B cell (primary cell): ENCODE measurements at regions not wholly inside any gene's neighbourhood (a gene's known extent, or its start where the extent isn't known, plus 50 kb on each side); places are given as distances from the start of the nearest gene placed in this dataset.

ENCODE experiments used
- ATAC-seq: fragments of 200-7000 bp; cut with Tn5 transposase; one replicate; pipeline ENCODE4 v1.10.0; 2021; ENCODE audit warnings: low read depth, mild to moderate bottlenecking, moderate number of reproducible peaks, moderate library complexity
- CTCF ChIA-PET: fragments of 350-600 bp; sonication (Branson Sonifier 250); formaldehyde crosslinking; loops from one replicate; lab custom pipeline; 2021; ENCODE audit warnings: antibody characterized with exemption, inconsistent platforms; lab: Charles Lee
- POLR2A ChIA-PET: fragments of 350-600 bp; sonication (Branson Sonifier 250); formaldehyde crosslinking; loops from one replicate; lab custom pipeline; 2021; ENCODE audit warnings: antibody characterized with exemption; lab: Charles Lee
- DNase-seq: peaks from one replicate; pipeline ENCODE4 v3.0.0; 2013
- H2AFZ ChIP-seq: 2 replicates; pipeline ENCODE4 v1.6.1; 2012; ENCODE audit warnings: mild to moderate bottlenecking, low read depth, low read length; ENCODE audit not compliant: insufficient read depth, poor library complexity, severe bottlenecking
- H3K27ac ChIP-seq, 2 donors: 1 replicate in 1 of 2; 2 replicates in 1 of 2; pipeline ENCODE4 v1.5.1; 2012 to 2013; ENCODE audit warnings: low read length in 2 of 2, mild to moderate bottlenecking in 2 of 2, moderate library complexity in 1 of 2
- H3K27me3 ChIP-seq, 4 experiments: fragments of 200-600 bp in 1 of 4; sonication (generic) in 1 of 4; replicated peaks in 1 of 4; 1 replicate in 2 of 4; 2 replicates in 2 of 4; pipeline versions ENCODE4 v1.6.1 to v1.7.0; 2013 to 2016; ENCODE audit warnings: low read length in 3 of 4, mild to moderate bottlenecking in 2 of 4, mixed read lengths in 1 of 4, moderate library complexity in 1 of 4; ENCODE audit not compliant: insufficient read depth in 4 of 4, control insufficient read depth in 3 of 4; ENCODE audit errors: control extremely low read depth in 1 of 4
- H3K36me3 ChIP-seq, 2 experiments: replicated peaks in 1 of 2; 1 replicate in 1 of 2; 2 replicates in 1 of 2; pipeline versions ENCODE4 v1.6.1 to v1.7.1; 2013; ENCODE audit warnings: low read length in 1 of 2; ENCODE audit not compliant: insufficient read depth in 2 of 2, control insufficient read depth in 1 of 2; ENCODE audit errors: control extremely low read depth in 1 of 2, extremely low read depth in 1 of 2
- H3K4me1 ChIP-seq, 2 donors: fragments of 200-600 bp in 1 of 2; sonication (generic) in 1 of 2; 1 replicate in 1 of 2; 2 replicates in 1 of 2; pipeline versions ENCODE4 v1.5.1 to v1.6.1; 2013 to 2017; ENCODE audit warnings: low read length in 2 of 2; ENCODE audit not compliant: control insufficient read depth in 2 of 2, insufficient read depth in 2 of 2
- H3K4me2 ChIP-seq: replicated peaks from 2 replicates; pipeline ENCODE3; 2012; ENCODE audit warnings: mild to moderate bottlenecking, low read depth, low read length; ENCODE audit not compliant: poor library complexity, severe bottlenecking
- H3K4me3 ChIP-seq, 5 experiments: fragments of 200-600 bp in 1 of 5; sonication (generic) in 1 of 5; 1 replicate in 3 of 5; 2 replicates in 2 of 5; pipeline versions ENCODE4 v1.5.1 to v1.7.0; 2011 to 2016; ENCODE audit warnings: low read length in 4 of 5, mild to moderate bottlenecking in 4 of 5, low read depth in 2 of 5, control low read depth in 1 of 5, moderate library complexity in 1 of 5; ENCODE audit not compliant: insufficient read depth in 1 of 5; ENCODE audit errors: control extremely low read depth in 1 of 5, extremely low read depth in 1 of 5
- H3K79me2 ChIP-seq: fragments of 200-600 bp; sonication (generic); one replicate; pipeline ENCODE4 v1.6.0; 2016; ENCODE audit warnings: low read length; ENCODE audit not compliant: control insufficient read depth, insufficient read depth
- H3K9ac ChIP-seq: fragments of 200-600 bp; sonication (generic); 2 replicates; pipeline ENCODE4 v1.6.1; 2017; ENCODE audit warnings: mild to moderate bottlenecking, low read length, moderate library complexity
- H3K9me3 ChIP-seq, 3 donors: one replicate each; pipeline versions ENCODE4 v1.6.1 to v1.7.1; 2013; ENCODE audit warnings: low read length in 2 of 3; ENCODE audit not compliant: control insufficient read depth in 2 of 3, insufficient read depth in 1 of 3; ENCODE audit errors: control extremely low read depth in 1 of 3
- H4K20me1 ChIP-seq: 2 replicates; pipeline ENCODE4 v1.6.0; 2012; ENCODE audit warnings: mild to moderate bottlenecking, low read length; ENCODE audit not compliant: insufficient read depth, control insufficient read depth, poor library complexity, severe bottlenecking
- H3K27ac Mint-ChIP-seq: one replicate; pipeline ENCODE4 v1.8.0; 2021; ENCODE audit warnings: mixed read lengths
- H3K27me3 Mint-ChIP-seq: one replicate; pipeline ENCODE4 v1.8.0; 2021; ENCODE audit warnings: mixed read lengths
- H3K4me1 Mint-ChIP-seq: one replicate; pipeline ENCODE4 v1.8.0; 2021; ENCODE audit warnings: mixed read lengths
- H3K4me3 Mint-ChIP-seq: one replicate; pipeline ENCODE4 v1.8.0; 2021; ENCODE audit warnings: mixed read lengths
- H3K9me3 Mint-ChIP-seq: one replicate; pipeline ENCODE4 v1.8.0; 2022; ENCODE audit warnings: mixed read lengths; ENCODE audit not compliant: insufficient read depth
- CTCF ChIP-seq: fragments of 200-600 bp; IDR thresholded peaks from one replicate; pipeline ENCODE4 v1.8.0; 2022; ENCODE audit warnings: antibody characterized with exemption, mild to moderate bottlenecking
- EZH2 ChIP-seq: IDR thresholded peaks from 2 replicates; pipeline ENCODE4 v1.6.1; 2012; ENCODE audit warnings: borderline replicate concordance, low read depth, mild to moderate bottlenecking, moderate library complexity, low read length; ENCODE audit not compliant: insufficient read depth, poor library complexity, severe bottlenecking
- WGBS: methylation state at CpG from one replicate; pipeline ENCODE4 v1.1.5; 2013; ENCODE audit warnings: missing lambda C conversion rate; ENCODE audit not compliant: insufficient coverage; 5-methylcytosine and 5-hydroxymethylcytosine counted together
- intact Hi-C: fragments of 100-400 bp; cut with micrococcal nuclease; formaldehyde crosslinking; loops from one replicate; pipeline ENCODE4 v1.10.0; 2022

GRCh38 chr15:37576952-37577351, 357.5 kb upstream of the TMCO5A start:
- CTCF ChIA-PET = no interaction called here
- no peaks in the 10 kb centered on the region for H3K27me3 Mint-ChIP-seq
- no peak for TF ChIP-seq CTCF
- no peak for TF ChIP-seq EZH2
- H3K9me3 Mint-ChIP-seq = peaks cover 3% of the 10 kb centered on the region
- H3K27me3 ChIP-seq = no peaks in the 10 kb centered on the region
- H3K27ac ChIP-seq = no peak overlapping the region
- no peaks in the 10 kb centered on the region for H4K20me1 ChIP-seq
- H3K27ac Mint-ChIP-seq = no peak overlapping the region
- H3K4me2 ChIP-seq = no peak overlapping the region
- no peak overlapping the region for H3K9ac ChIP-seq
- intact Hi-C loops = no loop called here
- no peaks in the 10 kb centered on the region for H3K36me3 ChIP-seq
- H3K4me1 Mint-ChIP-seq = no peaks in the 10 kb centered on the region
- no peak for ATAC-seq
- no peak overlapping the region for H3K4me3 Mint-ChIP-seq
- peaks cover 0 to 4% (median 0%) of the 10 kb centered on the region in 3 donors for H3K9me3 ChIP-seq
- POLR2A ChIA-PET = no interaction called here
- H3K4me3 ChIP-seq = no peak overlapping the region
- WGBS = no CpG with 5 or more reads among the region's 2 CpGs
- H3K79me2 ChIP-seq = no peaks in the 10 kb centered on the region
- DNase-seq = no peak
- H3K4me1 ChIP-seq = no peaks in the 10 kb centered on the region
- no peak overlapping the region for H2AFZ ChIP-seq

GRCh38 chr15:37581866-37582532, 352.4 kb upstream of the TMCO5A start:
- H3K9ac ChIP-seq = no peak overlapping the region
- H3K27me3 ChIP-seq = no peaks in the 10 kb centered on the region
- H3K4me2 ChIP-seq = no peak overlapping the region
- H3K4me1 Mint-ChIP-seq = no peaks in the 10 kb centered on the region
- no peak overlapping the region for H2AFZ ChIP-seq
- no peaks in the 10 kb centered on the region for H4K20me1 ChIP-seq
- H3K36me3 ChIP-seq = no peaks in the 10 kb centered on the region
- DNase-seq (no peak), ATAC-seq (no peak)
- 92% methylated on average over 24 of the region's 25 CpGs for WGBS
- H3K27ac ChIP-seq = no peak overlapping the region
- no peak overlapping the region for H3K27ac Mint-ChIP-seq
- ChIA-PET CTCF (no interaction called here), POLR2A (no interaction called here)
- H3K4me3 Mint-ChIP-seq = no peak overlapping the region
- no peaks in the 10 kb centered on the region for H3K4me1 ChIP-seq
- no peaks in the 10 kb centered on the region for H3K79me2 ChIP-seq
- H3K9me3 Mint-ChIP-seq = peaks cover 7% of the 10 kb centered on the region
- peaks cover 0 to 21% (median 5%) of the 10 kb centered on the region in 3 donors for H3K9me3 ChIP-seq
- H3K27me3 Mint-ChIP-seq = no peaks in the 10 kb centered on the region
- TF ChIP-seq EZH2 (no peak), CTCF (no peak)
- intact Hi-C loops = no loop called here
- no peak overlapping the region for H3K4me3 ChIP-seq
